Inflammatory macrophage treated with lipopolysaccharide for 4 hours (primary cell): ENCODE measurements at regions not wholly inside any gene's neighbourhood (a gene's known extent, or its start where the extent isn't known, plus 50 kb on each side); places are given as distances from the start of the nearest gene placed in this dataset.

ENCODE experiments used
- DNase-seq: peaks from one replicate; pipeline ENCODE4 v3.0.0-alpha.2; 2020

DNA sequence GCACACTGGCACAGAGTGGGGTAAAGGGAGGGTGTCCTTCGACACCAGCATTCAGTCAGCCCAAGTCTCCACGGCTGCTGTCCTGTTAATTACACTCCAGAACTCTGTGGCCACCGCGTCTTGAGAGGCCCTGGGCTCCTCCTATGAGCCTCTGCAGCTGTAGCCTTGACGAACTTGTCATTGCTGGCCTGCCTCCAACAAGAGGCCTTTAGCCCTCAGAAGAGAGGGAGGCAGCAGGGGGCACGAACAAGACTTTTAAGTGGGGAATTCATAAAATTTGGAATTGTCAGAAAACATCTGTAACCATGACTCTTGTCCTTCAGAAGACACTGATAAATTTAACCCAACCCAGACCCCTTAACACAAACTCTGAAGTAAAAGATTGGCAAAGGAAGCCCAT is 241.9 kb downstream of the UQCRFS1 start:
- DNase-seq = no peak

DNA sequence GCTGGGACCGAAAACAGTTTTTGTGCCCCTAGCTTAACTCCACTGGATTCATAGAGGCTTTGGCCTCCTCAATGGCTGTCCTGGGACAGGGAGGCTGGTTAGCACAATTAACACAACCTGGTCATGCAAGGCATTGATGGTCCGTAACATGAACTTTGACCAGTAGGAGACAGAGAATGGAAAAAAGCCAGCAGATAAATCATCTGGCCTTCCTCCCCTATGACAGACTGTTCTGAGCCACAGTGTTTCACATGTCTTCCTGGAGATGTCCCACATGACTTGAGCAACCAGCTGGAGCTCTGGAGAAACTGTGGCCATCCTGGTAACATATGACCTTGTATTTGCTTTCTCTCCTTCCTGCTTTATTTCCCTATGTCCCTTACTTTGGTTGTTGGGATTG is 244.2 kb downstream of the UQCRFS1 start:
- no peak for DNase-seq

DNA sequence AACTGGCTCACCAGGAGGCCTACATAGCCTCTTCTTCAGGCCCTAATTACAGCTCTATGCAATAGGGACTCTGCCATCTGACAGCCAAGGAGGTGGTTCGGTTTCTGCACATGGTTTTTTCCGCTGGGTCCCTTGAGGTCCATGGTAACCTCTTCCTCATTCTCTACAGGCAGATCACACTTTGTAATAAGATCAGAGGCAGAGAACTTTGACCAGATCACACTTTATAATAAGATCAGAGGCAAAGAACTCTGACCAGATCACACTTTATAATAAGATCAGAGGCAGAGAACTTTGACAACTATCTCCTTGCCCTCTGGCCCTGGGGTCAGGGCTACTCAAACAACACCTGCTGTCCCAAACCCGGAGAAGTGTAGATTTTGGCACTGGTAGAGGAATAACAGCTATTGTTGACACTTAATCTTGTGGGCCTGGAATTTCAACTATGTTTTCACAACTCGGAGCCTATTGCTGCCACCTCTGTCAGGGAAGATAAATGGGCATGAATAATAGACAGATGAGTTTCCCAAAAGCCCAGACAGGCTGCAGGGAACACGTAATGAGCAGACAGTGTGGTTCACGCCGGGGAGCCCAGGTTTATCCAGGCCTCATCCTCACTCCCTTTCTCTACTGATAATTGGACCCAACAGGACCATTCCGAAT is 246.1 kb downstream of the UQCRFS1 start:
- no peak for DNase-seq

DNA sequence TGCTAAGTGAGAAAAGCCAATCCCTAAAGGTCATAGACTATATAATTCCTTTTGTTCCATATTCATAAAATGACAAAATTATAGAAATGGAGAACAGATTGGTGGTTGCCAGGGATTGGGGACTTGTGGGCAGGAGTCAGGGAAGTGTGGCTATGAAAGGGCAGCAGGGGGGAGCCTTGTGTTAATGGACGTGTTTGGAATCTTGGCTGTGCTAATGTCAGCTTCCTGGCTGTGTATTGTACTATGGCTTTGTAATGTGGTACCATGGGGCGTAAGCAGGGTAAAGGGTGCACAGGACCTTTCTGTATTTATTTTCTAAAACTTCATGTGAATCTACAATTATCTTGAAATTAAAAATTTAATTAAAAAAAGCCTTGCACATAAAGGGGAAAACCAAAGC is 248.5 kb downstream of the UQCRFS1 start:
- DNase-seq = no peak

DNA sequence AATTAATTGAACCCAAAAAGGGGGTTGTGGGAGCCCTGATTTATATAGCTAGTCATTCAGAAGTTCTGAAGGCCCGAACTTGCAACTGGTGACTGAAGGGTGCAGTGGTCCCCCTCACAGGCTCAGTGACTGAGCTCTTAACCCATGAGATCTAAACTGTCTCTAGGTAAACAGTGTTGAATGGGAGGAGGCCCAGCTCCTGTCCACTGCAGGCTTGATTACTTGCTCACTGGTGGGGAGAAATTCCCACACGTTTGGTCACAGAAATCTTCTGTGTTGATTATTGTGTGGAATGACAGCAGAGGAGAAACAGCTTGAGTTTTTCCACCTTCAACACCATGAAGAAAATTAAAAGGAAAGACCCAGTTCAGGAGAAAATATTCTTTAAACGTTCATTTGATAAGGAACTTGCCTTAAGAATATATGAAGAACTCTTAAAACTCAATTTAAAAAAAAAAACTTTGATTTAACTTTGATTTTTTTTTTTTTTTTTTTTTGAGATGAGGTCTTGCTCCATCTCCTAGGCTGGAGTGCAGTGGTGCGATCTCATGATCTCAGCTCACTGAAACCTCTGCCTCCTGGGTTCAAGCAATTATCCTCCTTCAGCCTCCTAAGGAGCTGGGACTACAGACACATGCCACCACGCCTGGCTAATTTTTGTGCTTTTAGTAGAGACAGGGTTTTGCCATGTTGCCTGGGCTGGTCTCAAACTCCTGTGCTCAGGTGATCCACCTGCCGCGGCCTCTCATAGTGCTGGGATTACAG is 249.3 kb downstream of the UQCRFS1 start:
- DNase-seq = no peak

DNA sequence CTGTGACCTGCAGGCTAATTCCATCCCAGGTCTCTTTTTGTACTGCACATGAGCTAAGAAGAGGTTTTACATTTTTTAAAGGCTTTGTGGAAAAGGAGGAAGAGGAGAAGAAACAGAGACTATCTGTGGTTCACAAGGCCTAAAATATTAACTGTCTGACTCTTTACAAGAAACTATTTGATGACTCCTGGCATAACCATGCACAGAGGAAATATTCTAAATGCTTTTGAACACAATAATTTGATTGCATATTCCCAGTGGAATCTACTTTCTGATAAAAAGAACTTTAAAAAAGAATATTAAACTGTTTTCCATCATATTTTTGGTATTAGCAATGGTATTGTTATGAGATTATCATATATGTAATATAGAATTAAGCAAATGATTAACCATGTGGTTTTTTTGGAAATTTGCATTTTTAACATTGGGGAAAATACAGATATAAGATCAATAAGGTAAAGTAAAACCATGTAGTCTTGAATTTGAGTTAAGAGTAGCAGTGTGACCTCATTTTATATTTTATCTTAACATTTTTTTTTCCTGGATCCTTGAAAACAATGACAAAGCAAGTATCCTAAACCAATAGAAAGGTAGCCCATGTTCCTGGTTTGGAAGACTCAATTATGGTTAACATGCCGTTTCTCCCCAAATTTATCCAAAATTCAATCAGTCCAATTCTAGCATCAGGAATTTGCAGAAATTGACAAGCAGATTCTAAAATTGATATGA is 251.0 kb downstream of the UQCRFS1 start:
- DNase-seq = no peak

DNA sequence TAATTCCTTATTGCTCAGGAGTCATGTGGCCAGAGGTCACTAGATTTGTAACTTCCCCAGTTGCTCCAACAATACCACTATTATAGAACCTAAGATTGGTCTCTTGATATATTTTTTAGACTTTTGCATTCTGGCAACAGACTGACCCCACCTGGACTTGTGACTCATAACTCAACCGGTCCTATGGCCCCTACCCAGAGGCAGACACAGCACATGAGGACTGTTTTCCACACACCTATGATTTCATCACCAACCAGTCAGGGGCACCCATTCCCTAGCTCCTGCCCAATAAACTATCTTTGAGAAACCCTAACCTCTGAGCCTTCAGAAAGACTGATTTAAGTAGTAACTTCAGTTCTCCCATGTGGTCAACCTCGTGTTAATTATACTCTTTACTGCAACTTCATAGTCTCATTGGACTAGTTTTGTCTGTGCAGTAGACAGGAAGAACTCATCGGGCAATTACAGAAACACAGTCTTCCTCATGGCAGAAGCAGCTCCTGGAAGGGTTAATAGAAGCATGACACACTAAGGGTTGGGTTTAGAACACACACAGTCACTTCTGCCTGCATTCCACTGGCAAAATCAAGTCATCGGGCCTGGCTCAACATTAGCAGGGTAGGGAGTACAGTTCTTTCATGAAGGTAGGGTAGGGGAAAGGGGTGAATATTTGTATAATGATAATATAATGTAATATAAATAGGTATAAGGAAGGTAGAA is 251.8 kb downstream of the UQCRFS1 start:
- DNase-seq = no peak

DNA sequence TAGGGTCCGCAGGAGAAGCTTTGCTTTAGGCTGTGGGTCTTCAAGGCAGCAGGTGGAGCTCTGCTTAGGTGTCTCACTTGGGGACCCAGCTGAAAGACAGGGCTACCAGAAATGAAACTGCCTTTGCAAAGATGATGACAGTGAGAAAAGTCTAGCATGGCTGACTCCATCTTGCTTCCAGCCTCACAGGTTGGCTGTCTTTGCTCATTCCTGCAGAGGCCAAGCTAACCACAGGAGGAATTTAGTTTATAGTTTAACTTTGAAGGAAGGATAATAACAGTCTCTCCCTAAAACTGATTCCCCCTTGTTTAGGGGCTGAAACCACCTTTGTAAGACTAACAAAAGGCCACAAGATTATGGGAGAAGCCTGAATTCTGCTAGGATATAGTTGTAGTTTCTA is 252.4 kb downstream of the UQCRFS1 start:
- no peak for DNase-seq

DNA sequence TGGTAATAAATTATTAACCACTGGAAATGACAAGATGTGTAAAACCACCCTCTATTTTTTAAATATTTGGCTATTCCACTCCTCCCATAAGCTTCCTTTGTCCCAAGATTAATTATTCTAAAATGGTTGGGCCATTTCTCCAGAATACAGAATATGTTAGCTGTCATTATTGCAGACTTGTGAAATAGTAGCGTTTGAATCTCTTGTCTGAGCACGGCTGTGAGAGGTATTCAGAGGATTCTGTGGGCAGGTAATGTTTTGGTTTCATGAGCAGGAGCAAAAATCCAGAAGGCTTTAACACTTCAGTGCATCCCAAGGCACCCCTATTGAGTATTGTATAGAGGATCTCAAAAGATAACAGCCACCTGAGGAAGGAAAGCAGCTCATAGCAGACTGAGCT is 256.0 kb downstream of the UQCRFS1 start:
- no peak for DNase-seq

DNA sequence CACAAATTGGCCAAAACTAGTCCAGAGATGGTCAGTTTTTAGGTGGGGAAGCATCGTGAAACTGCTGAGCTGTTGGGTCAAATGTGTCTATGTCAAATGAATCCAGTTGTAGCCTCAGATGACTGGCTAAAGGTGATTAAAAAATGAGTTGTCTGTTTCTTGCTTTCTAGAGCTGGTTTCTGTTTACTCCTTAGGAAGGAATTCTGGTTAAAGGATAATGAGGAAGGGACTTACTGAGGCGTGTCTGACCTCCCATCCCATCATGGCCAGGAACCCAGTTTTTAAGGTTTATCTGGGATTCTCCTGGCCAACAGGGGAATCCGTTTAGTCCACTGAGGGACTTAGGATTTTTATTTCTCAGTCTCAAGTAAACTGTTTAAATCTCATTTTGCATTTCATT is 256.5 kb downstream of the UQCRFS1 start:
- no peak for DNase-seq

DNA sequence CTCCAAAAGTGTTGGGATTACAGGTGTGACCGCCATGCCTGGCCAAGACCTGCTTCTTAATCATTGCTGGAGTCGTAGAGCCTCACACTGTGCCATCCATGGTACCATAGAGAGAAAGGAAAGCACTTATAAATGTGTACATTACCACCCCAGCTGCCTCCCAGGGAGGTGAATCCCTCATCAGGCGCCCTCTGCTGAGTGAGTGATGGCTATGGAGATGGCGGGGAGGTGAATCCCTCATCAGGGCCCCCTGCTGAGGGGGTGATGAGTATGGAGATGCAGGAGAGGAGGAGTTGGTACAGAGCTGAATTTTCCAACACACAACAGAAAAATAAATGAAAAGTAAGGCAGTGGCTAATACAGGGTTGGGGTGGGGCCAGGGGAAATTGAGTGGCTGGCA is 263.4 kb downstream of the UQCRFS1 start:
- DNase-seq = no peak

DNA sequence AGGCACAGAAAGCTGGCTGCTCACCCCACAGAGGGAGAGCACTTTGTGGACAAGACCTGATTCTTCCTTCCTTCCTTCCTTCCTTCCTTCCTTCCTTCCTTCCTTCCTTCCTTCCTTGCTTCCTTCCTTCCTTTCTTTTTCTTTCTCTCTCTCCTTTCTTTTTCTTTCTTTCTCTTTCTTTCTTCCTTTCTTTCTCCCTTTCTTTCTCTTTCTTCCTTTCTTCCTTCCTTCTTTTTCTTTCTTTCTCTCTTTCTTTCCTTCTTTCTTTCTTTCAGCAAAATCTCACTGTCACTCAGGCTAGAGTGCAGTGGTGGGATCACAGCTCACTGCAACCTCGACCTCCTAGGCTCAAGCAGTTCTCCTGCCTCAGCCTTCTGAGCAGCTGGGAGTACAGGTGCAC is 263.9 kb downstream of the UQCRFS1 start:
- no peak for DNase-seq

DNA sequence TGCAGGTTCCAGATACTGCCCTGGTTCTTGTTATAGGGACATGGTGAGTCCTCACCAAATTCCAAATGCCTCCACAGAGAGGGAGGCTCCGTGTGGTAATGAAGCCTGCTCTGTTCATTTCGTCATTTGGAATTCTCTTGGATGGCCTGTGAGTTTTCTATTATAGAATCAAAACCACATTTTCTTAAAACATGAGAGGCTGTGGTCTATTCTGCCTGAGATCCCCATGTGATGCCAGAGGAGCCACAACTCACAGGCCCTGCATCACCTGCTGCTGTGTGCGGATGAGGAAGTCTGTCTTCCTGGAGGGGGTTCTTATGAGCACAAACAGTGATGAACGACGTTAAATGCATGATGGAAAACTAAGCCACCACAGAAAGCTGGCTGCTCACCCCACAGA is 264.4 kb downstream of the UQCRFS1 start:
- no peak for DNase-seq

DNA sequence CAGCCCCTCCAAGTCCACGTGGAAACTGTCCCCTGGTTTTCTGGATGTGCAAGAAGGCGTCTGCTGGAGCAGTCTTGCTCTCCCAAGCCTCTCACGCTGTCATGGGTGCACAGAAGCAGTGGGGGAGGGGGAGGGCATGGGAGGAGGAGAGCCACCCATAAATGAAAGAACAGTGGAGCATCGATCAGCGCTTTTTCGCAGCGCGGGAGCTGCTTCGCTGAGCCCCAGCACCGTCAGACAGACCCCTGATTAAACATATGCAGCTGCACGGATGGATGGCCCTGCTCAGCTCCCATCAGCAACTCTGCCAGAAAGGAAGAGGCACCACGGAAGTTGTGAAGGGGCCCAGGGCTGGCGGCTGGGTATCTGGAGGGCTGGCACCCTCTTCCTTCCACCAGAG is 264.9 kb downstream of the UQCRFS1 start:
- no peak for DNase-seq

DNA sequence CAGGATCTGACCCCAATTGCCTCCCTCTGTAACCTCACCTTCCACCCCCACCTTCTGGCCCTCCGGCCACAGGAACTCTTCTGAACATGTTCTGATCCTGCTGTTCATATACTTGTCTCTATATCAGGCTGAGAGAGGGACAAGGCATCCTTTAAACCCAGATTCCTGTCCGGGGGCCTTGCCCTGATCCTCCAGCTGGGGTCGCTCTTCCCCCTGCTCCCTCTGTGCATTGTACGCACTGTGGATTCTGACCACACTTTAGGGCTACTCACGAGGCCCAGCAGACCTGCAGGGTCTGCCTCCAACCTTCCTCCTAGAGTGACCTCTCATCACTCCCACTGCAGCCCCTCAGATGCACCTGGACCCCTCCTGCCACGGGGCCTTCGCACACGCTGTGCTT is 269.3 kb downstream of the UQCRFS1 start:
- no peak for DNase-seq

DNA sequence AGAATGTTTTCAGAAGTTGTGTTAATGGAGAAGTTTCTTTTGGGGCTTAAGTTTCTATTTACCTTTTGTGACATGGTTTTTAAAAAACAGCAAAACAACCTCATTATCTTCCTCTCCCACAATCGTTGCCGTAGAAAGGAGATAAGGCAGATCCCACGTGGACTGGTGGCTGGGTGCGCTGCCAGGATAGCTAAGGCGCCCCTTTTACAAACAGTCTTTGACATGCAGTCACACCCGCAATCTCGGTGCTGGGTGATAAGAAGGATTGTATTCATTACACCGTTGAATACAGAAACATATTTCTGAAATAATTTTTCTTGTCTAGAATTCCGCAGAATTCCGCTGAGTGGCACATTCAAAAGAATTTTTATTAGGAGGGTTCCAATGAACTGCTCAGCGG is 271.1 kb downstream of the UQCRFS1 start:
- no peak for DNase-seq

DNA sequence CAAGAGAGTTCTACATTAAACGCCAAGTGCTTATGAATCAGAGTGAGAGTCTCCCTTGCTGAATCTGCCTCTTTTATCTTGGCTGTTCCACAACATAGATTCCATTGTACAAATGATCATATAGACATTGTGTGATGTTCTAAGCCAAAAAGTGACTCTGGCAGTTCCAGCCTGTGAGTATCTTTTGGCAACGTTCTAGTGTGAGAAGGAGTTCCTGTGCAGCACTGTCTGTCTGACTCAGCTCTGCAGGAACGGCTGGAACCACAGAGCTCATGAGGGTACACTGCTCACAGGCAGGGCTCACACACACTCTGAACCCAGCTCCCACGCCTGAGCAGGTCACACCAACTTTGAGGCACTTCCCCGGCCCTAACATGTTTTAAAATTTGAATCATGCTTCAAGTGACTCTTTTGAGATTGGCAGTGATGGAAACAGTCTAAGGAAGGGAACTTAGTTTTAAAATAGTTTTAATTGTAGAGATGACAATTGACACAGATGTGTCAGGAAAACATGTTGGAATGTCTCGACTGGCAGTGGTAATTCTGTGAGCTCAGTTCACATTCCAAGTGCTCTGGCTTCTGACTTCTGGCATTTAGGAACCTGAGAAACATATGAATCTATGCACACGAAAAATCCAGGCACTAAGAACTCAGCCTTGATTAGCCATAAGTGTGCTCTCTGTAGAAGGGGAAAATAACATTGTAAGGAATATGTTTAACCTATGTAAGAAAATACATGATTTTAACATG is 272.0 kb downstream of the UQCRFS1 start:
- no peak for DNase-seq

DNA sequence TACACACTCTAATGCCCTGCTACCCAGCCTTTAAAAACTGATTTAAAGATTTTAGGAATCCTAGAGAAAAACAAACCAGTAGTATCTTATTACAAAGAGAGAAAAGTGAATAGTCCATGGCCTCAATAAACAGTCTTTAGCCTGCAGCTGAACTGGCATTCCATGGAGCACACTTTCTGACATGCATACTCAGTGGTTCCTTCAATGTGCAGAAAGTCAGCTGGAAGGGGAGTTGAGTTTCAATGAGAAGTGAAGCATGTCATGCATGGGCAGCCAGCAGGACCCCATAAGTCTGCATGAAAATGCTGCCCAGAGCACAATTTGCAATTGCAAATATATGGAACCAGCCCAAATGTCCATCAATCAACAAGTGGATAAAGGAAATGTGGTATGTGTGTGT is 273.7 kb downstream of the UQCRFS1 start:
- DNase-seq = no peak

DNA sequence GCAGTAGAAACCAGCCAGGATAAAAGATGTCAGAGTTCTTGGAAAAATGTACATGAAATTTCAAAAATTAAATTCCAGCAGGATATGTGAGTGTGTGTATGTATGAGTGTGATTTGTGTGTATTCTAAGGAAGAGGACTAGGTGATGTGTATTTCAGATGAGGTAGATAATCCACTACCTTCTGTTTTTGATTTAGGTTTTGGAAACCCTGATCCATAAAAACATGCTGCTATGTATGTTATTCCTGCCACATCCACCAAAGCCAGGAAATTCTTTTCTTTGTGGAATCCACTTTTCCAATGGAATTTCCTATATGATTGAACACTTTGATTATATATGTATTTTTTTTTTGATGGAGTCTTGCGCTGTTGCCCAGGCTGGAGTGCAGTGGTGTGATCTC is 276.9 kb downstream of the UQCRFS1 start:
- DNase-seq = no peak

DNA sequence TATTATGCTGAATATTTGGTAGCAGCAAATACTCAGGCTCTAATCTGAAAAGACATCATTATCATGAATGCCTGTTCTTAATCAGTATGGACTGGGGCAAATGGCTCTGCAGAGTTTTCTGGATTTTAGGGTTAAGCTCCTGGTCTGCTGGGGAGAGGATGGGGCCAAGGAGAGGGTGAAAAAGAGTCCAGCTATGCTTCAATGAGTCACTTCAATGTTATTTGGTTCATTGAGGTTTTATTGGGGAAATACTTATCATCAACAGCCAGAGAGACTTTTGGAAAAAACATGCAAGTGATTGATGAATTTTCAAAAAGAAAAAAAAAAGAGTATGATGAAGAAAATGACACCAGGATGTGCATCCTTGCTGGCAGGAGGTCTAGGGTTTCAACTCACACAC is 278.3 kb downstream of the UQCRFS1 start:
- no peak for DNase-seq

DNA sequence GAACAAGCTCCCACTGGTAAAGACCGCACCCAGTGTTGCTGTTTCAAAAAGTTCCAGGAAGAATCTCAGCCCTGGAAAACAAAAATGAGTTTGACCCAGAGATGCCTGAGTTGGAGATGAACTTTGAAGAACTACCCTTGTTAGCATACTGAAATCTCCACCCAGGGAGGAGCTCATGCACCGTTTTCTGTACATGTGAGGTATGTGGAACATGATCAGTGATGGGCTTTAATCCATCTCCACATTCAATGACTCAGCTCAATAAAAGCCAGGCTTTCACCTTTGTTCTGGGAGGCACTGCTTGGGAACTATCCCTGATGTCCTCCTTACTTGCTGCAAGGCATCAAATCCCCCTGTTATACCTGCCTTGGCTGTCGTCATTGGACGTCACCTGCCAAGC is 279.9 kb downstream of the UQCRFS1 start:
- DNase-seq = no peak

DNA sequence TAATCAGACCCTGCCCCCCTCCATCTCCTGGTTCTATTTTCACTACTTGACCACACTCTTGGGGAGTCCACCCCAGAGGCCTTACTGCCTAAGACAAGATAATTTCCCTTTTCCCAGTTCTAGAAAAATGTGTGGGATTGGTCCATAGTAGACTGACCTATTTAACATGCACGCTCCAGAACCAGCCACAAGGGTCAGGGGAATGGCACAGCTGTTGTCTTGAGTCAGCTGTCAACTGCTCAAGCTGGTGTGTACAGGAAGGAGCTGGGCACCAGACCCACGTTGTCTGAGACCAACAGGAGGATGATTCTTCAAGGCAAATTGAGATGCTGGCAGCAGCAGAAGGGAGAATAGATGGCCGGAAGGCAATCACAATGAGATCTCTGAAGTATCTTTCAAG is 280.5 kb downstream of the UQCRFS1 start:
- no peak for DNase-seq

DNA sequence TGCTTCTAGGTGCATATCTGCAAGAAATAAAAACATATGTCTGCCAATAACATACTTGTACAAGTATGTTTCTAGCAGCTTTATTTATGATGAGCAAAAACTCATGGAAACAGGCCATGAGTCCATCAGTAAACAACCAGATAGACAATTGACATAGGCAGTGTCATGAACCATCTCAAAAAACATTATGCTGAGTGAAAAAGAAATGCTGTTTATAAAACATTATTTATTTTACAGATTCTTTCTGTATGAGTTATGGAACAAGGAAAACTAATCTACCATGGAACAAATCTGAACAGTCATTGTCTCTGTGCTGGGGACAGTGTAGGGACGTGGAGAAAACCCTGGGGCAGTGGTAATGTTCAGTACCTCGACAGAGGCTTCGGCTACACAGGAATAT is 283.9 kb downstream of the UQCRFS1 start:
- DNase-seq = no peak
